GM21619 (cell line): ENCODE measurements at regions not wholly inside any gene's neighbourhood (a gene's known extent, or its start where the extent isn't known, plus 50 kb on each side); places are given as distances from the start of the nearest gene placed in this dataset.
A peak's percentile ranks its signal among the peaks of the same experiment; 100 is the strongest.
"Not testable (repeated sequence)": the region's sequence is repeated elsewhere in the genome, so short reads cannot be mapped to it uniquely, and the experiment has no call there.

Experiments used
- ATAC-seq: cut with Tn5 transposase; IDR thresholded peaks from one replicate; pipeline ENCODE4 v1.9.1; 2021; ENCODE audit not compliant: unreplicated experiment

GRCh38 chr12:85424581-85425348 is 144.7 kb downstream of the ALX1 start:
- ATAC-seq: peak; percentile 86

- ATAC-seq: no peak
Measured at GRCh38 chr12:85425349-85425612, 145.3 kb downstream of the ALX1 start.

GRCh38 chr12:85425926-85426325 is 145.9 kb downstream of the ALX1 start:
- ATAC-seq: no peak

- not testable (repeated sequence) for ATAC-seq
Measured at GRCh38 chr12:85433148-85433547, 153.1 kb downstream of the ALX1 start.

GRCh38 chr12:85440271-85440670 is 160.3 kb downstream of the ALX1 start:
- ATAC-seq: no peak

GRCh38 chr12:85441025-85441424 is 161.0 kb downstream of the ALX1 start:
- no peak for ATAC-seq

GRCh38 chr12:85441741-85442140 is 161.7 kb downstream of the ALX1 start:
- no peak for ATAC-seq

- no peak for ATAC-seq
Measured at GRCh38 chr12:85445060-85445938, 165.3 kb downstream of the ALX1 start.

GRCh38 chr12:85448031-85448430 is 168.0 kb downstream of the ALX1 start:
- ATAC-seq: no peak

GRCh38 chr12:85448548-85449139 is 168.6 kb downstream of the ALX1 start:
- ATAC-seq: peak; percentile 45

GRCh38 chr12:85457016-85457415 is 177.0 kb downstream of the ALX1 start:
- ATAC-seq: no peak

GRCh38 chr12:85461127-85461526 is 181.1 kb downstream of the ALX1 start:
- no peak for ATAC-seq

GRCh38 chr12:85462888-85463287 is 182.9 kb downstream of the ALX1 start:
- ATAC-seq: no peak

- ATAC-seq: no peak
Measured at GRCh38 chr12:85466890-85467289, 186.9 kb downstream of the ALX1 start.

- ATAC-seq: peak; percentile 95
Measured at GRCh38 chr12:85468356-85469157, 188.5 kb downstream of the ALX1 start.

- ATAC-seq: not testable (repeated sequence)
Measured at GRCh38 chr12:85469158-85470086, 189.4 kb downstream of the ALX1 start.

GRCh38 chr12:85475277-85475676 is 195.3 kb downstream of the ALX1 start:
- ATAC-seq: not testable (repeated sequence)

GRCh38 chr12:85476756-85477155 is 196.7 kb downstream of the ALX1 start:
- ATAC-seq: no peak

- ATAC-seq: peak; percentile 73
Measured at GRCh38 chr12:85484387-85484786, 204.4 kb downstream of the ALX1 start.

GRCh38 chr12:85489194-85489593 is 209.2 kb downstream of the ALX1 start:
- no peak for ATAC-seq
